AG04449 (cell line): ENCODE measurements at regions not wholly inside any gene's neighbourhood (a gene's known extent, or its start where the extent isn't known, plus 50 kb on each side); places are given as distances from the start of the nearest gene placed in this dataset.

ENCODE experiments used
- CTCF ChIA-PET: fragments of 350-600 bp; formaldehyde crosslinking; extraction: SDS; loops from one replicate; lab custom pipeline; 2021; ENCODE audit warnings: antibody characterized with exemption; lab: Yijun Ruan, JAX
- POLR2A ChIA-PET: fragments of 400-600, 350-600 bp; formaldehyde crosslinking; extraction: SDS; loops from one replicate; lab custom pipeline; 2020; ENCODE audit warnings: antibody characterized with exemption, inconsistent platforms; lab: Yijun Ruan, JAX
- DNase-seq: peaks from one replicate; pipeline ENCODE4 v3.0.0-alpha.2; 2010; ENCODE audit warnings: low read depth, low spot score
- H3K4me3 ChIP-seq: 2 replicates; pipeline ENCODE4 v1.5.1; 2011; ENCODE audit warnings: low read depth, mild to moderate bottlenecking, control low read depth, low read length
- TF ChIP-seq, protein P1 (sequence below): IDR thresholded peaks from one replicate; pipeline ENCODE4 v1.5.1; 2011; ENCODE audit warnings: mild to moderate bottlenecking, moderate library complexity, low read length, control low read depth, inconsistent platforms; ENCODE audit not compliant: insufficient read depth; ENCODE audit errors: missing control alignments

DNA sequence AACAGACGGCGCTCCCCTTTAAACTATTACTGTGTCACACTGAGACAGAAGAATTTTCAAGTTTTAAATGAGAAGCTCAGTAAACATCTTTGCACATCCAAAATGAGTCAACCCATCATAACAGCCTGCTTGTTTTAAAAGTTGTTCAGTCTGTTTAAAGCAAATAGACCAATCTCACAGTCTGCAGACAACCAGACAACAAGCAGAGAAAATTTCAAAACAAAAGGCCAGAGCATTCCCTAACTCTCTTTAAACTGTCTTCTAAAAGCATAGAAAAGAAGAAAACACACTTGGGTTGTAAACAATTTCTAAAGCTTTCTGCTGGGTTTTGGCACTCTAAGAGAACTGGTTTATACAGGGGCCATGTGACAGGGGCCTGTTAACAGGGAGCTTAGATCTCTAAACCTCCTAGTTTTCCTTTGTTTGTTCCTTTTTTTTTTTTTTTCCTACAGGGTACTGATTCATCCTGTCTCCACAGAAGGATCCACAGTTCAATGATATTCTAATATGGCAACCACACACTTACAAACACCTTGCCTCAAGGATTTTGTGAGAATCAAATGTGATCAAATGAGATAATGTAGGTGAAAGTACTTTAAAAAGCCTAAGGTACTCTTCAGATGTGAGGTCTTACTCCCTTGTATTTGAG, 100.8 kb upstream of the MAML3 start:
- H3K4me3 ChIP-seq, result no peak overlapping the region
- ChIA-PET POLR2A (interaction anchor here (0.7 kb wide), 1 partner anchor 582 kb away, joined by 3 read pairs; no protein-coding TSS in a partner anchor), CTCF (interaction anchor here (0.7 to 6.9 kb wide), 24 partner anchors 11 to 651 kb away, joined by 3 to 71 read pairs (median 4); no protein-coding TSS in a partner anchor)
- TF ChIP-seq, protein P1, sequence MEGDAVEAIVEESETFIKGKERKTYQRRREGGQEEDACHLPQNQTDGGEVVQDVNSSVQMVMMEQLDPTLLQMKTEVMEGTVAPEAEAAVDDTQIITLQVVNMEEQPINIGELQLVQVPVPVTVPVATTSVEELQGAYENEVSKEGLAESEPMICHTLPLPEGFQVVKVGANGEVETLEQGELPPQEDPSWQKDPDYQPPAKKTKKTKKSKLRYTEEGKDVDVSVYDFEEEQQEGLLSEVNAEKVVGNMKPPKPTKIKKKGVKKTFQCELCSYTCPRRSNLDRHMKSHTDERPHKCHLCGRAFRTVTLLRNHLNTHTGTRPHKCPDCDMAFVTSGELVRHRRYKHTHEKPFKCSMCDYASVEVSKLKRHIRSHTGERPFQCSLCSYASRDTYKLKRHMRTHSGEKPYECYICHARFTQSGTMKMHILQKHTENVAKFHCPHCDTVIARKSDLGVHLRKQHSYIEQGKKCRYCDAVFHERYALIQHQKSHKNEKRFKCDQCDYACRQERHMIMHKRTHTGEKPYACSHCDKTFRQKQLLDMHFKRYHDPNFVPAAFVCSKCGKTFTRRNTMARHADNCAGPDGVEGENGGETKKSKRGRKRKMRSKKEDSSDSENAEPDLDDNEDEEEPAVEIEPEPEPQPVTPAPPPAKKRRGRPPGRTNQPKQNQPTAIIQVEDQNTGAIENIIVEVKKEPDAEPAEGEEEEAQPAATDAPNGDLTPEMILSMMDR, result no peak
- no peak for DNase-seq

DNA sequence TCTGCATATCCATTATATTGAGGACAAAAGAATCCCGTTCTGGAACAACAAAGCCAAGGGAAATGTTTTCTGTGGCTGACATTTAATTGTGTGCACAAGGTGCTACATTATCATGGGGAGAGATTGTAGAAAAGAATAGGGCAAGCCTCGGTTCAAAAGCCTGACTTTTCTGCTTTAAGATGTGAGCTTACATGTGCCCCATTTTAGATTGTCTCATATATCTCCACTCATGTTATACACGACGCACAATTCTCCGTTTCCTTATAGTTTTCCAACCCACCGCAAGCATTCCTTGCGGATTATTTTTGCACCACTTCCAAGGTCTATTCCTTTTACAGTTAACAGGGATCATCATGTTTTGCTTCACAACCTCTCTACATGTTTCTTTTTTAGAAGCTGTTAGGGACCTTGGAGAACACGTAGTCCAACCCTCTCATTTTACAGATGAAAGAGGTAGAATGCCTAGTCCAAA, 99.6 kb upstream of the MAML3 start:
- CTCF ChIA-PET, result interaction anchor here (0.6 to 6.9 kb wide), 34 partner anchors 8 to 634 kb away, joined by 3 to 71 read pairs (median 4); partner anchors contain the start of genes MAML3 and MGST2
- TF ChIP-seq, protein P1, result no peak
- POLR2A ChIA-PET, result interaction anchor here (1.5 to 2.3 kb wide), 2 partner anchors 99 to 102 kb away, joined by 4 to 10 read pairs; partner anchors contain the start of gene MAML3
- DNase-seq, result no peak
- no peak overlapping the region for H3K4me3 ChIP-seq

DNA sequence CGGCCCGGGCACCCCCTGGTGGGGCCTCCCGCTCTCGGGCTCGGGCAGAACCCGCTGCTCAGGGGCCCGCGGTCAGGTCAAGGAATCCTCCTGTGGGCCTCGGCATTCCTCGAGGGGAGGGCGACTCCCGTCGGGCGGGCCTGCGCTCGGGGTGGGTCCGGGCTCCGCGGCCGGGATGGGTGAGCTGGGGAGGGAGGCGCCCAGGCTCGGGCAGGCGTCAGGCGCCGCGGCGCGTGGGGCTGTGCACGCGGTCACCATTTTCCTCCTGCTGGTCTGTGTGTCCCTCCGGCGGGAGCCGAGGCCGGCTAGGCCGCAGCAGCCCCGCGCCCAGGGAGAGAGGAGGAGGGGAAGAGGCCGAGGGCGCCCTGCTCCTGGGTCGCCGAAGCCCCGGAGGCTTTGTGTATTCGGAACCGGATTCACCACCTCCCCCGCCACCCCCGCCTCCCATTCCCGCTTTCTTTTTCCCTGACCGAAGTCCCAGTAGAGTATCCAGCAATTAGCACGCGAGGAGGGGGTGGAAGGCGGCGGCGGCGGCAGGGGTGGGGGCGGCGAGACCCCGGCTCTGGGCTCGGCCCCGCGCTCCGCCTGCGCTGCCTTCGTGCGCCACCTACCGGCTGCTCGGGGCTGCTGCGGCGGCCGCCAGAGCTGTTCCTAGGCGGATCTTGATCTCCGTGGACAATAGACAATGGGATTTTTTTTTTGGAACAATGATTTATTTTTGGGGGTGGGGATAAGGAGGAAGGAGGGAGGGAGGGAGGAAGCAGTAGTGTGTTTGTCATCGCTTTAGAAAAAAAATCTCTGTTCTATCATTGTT, 99.0 kb upstream of the MAML3 start:
- DNase-seq, result no peak
- peak overlapping the region; percentile 59 for H3K4me3 ChIP-seq
- CTCF ChIA-PET, result interaction anchor here (0.6 to 6.9 kb wide), 38 partner anchors 8 to 650 kb away, joined by 3 to 71 read pairs (median 4); partner anchors contain the start of genes MAML3 and MGST2
- TF ChIP-seq, protein P1, result peak; percentile 88
- POLR2A ChIA-PET, result interaction anchor here (1.5 to 2.3 kb wide), 2 partner anchors 99 to 102 kb away, joined by 4 to 10 read pairs; partner anchors contain the start of gene MAML3

DNA sequence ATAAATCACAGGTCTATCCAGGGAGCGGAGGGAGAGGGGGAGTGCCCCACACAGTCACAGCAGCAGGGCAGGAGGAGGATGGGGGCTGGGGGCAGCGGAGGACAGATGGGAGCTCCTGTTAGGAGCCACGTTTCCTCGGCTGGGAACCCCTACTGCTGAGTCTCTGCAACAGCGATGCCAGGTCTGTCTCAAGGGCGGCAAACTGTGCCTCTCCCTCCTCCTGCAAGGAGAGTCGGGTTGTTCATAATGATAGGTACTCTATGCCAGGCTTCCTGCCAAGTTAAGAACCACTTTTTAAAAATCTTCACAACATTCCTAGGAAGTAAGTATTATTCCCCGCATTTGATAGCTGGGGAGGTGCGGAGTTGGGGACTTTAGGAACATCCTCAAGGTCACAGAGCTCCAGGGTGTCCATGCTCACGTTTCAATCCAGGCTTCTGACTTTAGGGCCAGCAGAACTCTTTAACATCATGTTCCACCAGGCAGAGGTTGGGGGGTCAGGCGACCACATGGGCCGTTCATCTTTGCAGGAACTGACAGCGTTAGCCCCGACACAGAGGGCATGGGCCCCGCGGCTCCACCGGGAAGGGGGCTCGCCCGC, 98.3 kb upstream of the MAML3 start:
- ChIA-PET POLR2A (interaction anchor here (2.3 kb wide), 1 partner anchor 101 kb away, joined by 10 read pairs; no protein-coding TSS in a partner anchor), CTCF (interaction anchor here (0.6 to 6.9 kb wide), 20 partner anchors 9 to 717 kb away, joined by 3 to 71 read pairs (median 4); partner anchors contain the start of genes MAML3 and MGST2)
- no peak for DNase-seq
- peak overlapping the region; percentile 59 for H3K4me3 ChIP-seq
- TF ChIP-seq, protein P1, result no peak

DNA sequence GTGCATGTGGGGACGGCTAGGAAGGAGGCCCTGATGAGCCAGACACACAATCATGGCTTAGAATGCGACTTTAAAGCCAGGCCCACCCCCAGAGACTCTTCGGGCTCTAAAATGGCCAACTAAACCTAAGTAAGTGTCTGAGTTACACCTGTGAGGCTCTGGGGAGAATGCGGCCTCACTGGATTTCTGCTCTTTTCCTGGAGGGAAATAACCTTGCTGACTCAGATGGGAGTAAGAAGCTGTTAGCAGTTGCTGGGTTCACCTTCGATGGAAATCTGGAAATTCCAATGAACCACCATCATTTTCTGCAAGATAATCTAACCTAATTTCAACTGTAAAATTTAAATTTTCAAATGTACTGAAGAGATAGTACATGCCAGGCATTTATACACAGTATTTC, 97.6 kb upstream of the MAML3 start:
- TF ChIP-seq, protein P1, result no peak
- no peak for DNase-seq
- no peak overlapping the region for H3K4me3 ChIP-seq
- ChIA-PET CTCF (interaction anchor here (0.9 to 6.9 kb wide), 12 partner anchors 8 to 649 kb away, joined by 3 to 71 read pairs (median 7); partner anchors contain the start of gene MAML3), POLR2A (interaction anchor here (2.3 kb wide), 1 partner anchor 100 kb away, joined by 10 read pairs; no protein-coding TSS in a partner anchor)
